Ishikawa (cell line): ENCODE measurements at regions not wholly inside any gene's neighbourhood (a gene's known extent, or its start where the extent isn't known, plus 50 kb on each side); places are given as distances from the start of the nearest gene placed in this dataset.

Experiments used
- CEBPB ChIP-seq: IDR thresholded peaks from 2 replicates; pipeline ENCODE4 v1.6.1; 2012
- CREB1 ChIP-seq: IDR thresholded peaks from 2 replicates; pipeline ENCODE4 v1.6.1; 2012; ENCODE audit warnings: low read depth
- EGR1 ChIP-seq: IDR thresholded peaks from 2 replicates; pipeline ENCODE4 v1.6.1; 2012
- EP300 ChIP-seq: IDR thresholded peaks from 2 replicates; pipeline ENCODE4 v1.6.1; 2012; ENCODE audit warnings: borderline replicate concordance
- FOXM1 ChIP-seq: IDR thresholded peaks from 2 replicates; pipeline ENCODE4 v1.6.1; 2012; ENCODE audit warnings: low read depth, borderline replicate concordance
- NFIC ChIP-seq: IDR thresholded peaks from 2 replicates; pipeline ENCODE4 v1.6.1; 2012
- RAD21 ChIP-seq: IDR thresholded peaks from 2 replicates; pipeline ENCODE4 v1.6.1; 2012; ENCODE audit warnings: low read depth
- TAF1 ChIP-seq: IDR thresholded peaks from 2 replicates; pipeline ENCODE4 v1.6.1; 2012; ENCODE audit warnings: low read depth, mild to moderate bottlenecking
- TCF12 ChIP-seq: IDR thresholded peaks from 2 replicates; pipeline ENCODE4 v1.6.1; 2012; ENCODE audit warnings: low read depth
- TEAD4 ChIP-seq: IDR thresholded peaks from 2 replicates; pipeline ENCODE4 v1.6.1; 2012
- YY1 ChIP-seq: IDR thresholded peaks from 2 replicates; pipeline ENCODE4 v1.6.1; 2012; ENCODE audit warnings: low read depth
- ZBTB7A ChIP-seq: IDR thresholded peaks from 2 replicates; pipeline ENCODE4 v1.6.1; 2012; ENCODE audit warnings: low read depth
- TF ChIP-seq, protein P1 (sequence below): IDR thresholded peaks from 2 replicates; pipeline ENCODE4 v1.6.1; 2012
- TF ChIP-seq, protein P2 (sequence below): IDR thresholded peaks from 2 replicates; pipeline ENCODE4 v1.6.1; 2012
- TF ChIP-seq, protein P3 (sequence below): IDR thresholded peaks from 2 replicates; pipeline ENCODE4 v1.6.1; 2012; ENCODE audit warnings: low read depth, mild to moderate bottlenecking

DNA sequence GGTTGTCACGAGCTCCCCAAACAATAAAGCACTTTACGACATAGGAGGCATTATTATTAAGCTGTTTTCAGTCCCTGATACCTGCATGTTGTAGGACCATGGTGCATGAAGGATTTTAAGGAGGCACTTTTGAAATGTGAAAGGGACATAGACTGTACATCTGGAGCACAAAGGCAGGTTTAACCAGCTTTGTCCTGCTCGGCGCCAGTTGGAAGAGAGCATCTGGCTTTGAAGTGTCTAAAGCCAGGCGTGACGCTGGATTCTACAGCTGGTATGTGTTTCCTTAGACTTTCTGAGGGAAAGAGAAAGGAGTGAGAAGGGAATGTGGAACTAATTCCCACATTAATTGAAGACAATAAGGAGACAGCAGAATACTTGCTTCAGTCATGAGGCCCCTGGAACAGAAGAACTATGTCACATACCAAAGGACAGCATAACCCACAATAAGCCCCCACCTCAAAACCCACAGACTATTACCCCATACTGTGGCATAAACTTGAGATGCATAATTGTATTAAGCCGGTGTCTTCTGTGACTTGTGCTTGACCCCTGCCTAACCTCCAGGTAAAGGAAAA, 381.0 kb upstream of the MEX3C start:
- TF ChIP-seq TEAD4 = no peak
- TF ChIP-seq, protein P1, sequence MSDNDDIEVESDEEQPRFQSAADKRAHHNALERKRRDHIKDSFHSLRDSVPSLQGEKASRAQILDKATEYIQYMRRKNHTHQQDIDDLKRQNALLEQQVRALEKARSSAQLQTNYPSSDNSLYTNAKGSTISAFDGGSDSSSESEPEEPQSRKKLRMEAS = no peak
- TF ChIP-seq RAD21 = no peak
- no peak for TF ChIP-seq FOXM1
- no peak for TF ChIP-seq NFIC

DNA sequence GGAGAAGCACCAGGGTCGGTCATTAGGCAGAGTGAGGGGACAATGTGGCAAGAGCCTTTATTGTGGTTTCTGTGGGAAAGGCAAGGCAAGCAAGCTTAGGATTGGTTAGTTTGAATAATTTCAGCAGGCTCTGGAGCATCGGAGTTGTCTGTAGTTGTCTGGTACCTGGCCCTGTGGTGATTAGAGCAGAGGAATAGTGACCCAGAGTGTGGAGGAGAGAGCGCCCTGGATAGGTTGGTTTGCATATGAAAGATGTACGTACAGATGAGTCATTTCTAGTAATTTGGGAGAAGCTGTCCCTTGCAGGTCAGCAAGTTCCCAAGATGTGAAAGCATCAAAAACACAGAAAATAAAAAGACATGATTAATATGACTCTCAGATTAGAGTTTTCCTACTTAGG, 383.1 kb upstream of the MEX3C start:
- TF ChIP-seq YY1 (no peak), CEBPB (no peak), TAF1 (no peak), CREB1 (no peak), ZBTB7A (no peak), FOXM1 (no peak), TEAD4 (no peak), RAD21 (no peak), EGR1 (no peak), EP300 (no peak), NFIC (no peak), TCF12 (no peak)
- TF ChIP-seq, protein P2, sequence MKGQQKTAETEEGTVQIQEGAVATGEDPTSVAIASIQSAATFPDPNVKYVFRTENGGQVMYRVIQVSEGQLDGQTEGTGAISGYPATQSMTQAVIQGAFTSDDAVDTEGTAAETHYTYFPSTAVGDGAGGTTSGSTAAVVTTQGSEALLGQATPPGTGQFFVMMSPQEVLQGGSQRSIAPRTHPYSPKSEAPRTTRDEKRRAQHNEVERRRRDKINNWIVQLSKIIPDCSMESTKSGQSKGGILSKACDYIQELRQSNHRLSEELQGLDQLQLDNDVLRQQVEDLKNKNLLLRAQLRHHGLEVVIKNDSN = no peak
- TF ChIP-seq, protein P3, sequence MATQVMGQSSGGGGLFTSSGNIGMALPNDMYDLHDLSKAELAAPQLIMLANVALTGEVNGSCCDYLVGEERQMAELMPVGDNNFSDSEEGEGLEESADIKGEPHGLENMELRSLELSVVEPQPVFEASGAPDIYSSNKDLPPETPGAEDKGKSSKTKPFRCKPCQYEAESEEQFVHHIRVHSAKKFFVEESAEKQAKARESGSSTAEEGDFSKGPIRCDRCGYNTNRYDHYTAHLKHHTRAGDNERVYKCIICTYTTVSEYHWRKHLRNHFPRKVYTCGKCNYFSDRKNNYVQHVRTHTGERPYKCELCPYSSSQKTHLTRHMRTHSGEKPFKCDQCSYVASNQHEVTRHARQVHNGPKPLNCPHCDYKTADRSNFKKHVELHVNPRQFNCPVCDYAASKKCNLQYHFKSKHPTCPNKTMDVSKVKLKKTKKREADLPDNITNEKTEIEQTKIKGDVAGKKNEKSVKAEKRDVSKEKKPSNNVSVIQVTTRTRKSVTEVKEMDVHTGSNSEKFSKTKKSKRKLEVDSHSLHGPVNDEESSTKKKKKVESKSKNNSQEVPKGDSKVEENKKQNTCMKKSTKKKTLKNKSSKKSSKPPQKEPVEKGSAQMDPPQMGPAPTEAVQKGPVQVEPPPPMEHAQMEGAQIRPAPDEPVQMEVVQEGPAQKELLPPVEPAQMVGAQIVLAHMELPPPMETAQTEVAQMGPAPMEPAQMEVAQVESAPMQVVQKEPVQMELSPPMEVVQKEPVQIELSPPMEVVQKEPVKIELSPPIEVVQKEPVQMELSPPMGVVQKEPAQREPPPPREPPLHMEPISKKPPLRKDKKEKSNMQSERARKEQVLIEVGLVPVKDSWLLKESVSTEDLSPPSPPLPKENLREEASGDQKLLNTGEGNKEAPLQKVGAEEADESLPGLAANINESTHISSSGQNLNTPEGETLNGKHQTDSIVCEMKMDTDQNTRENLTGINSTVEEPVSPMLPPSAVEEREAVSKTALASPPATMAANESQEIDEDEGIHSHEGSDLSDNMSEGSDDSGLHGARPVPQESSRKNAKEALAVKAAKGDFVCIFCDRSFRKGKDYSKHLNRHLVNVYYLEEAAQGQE = no peak
- TF ChIP-seq, protein P1 = no peak

DNA sequence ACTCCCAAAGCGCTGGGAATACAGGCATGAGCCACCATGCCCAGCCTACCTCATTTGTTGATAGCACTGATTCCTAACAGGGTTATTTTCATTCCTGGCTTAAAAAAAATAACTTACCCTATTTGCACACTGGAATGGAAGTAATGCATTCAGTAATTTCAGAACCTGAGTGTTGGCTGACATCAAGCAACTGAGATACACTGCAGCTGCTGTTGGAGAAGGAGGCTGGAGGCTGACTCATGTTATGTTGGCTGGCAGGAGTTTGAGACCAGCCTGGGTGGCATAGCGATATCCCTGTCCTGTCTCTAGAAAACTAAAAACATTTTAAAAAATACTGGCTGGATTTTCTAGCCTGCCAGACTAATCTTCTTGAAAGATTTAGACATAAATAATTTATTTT, 385.1 kb upstream of the MEX3C start:
- no peak for TF ChIP-seq RAD21
- TF ChIP-seq YY1 = no peak
- TF ChIP-seq, protein P2 = no peak
- TF ChIP-seq EGR1 = no peak
- TF ChIP-seq, protein P3 = no peak
- no peak for TF ChIP-seq EP300
- TF ChIP-seq CEBPB = no peak
- no peak for TF ChIP-seq FOXM1
- no peak for TF ChIP-seq CREB1
- TF ChIP-seq TCF12 = no peak
- TF ChIP-seq ZBTB7A = no peak
- no peak for TF ChIP-seq TEAD4
- TF ChIP-seq TAF1 = no peak
- TF ChIP-seq, protein P1 = no peak
- no peak for TF ChIP-seq NFIC

DNA sequence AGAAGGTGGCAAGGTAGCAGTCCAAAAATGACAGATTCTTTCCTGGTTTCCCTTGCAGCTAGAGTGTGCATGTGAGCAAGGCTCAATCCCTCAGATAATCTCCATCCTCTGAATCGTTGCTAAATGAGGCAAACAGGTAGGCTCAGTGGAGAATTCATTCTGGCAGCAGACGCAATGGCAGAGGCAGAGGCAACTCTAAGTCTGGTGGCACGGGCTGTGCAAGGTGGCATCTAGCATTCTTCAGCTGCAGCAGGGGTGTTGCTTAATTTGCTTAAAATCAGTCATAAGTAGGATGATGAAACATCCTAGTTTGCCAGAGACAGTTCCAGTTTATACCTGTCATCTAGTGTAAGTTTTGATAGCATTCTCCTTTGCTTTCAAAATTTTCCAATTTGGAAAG, 391.1 kb upstream of the MEX3C start:
- TF ChIP-seq, protein P1 = no peak
- no peak for TF ChIP-seq FOXM1
- no peak for TF ChIP-seq NFIC
- no peak for TF ChIP-seq TEAD4
- TF ChIP-seq TCF12 = no peak
- TF ChIP-seq RAD21 = no peak
- TF ChIP-seq, protein P2 = no peak
- TF ChIP-seq CEBPB = no peak
- TF ChIP-seq EP300 = no peak
- no peak for TF ChIP-seq TAF1
- TF ChIP-seq EGR1 = no peak
- TF ChIP-seq, protein P3 = no peak
- TF ChIP-seq CREB1 = no peak
- no peak for TF ChIP-seq YY1
- no peak for TF ChIP-seq ZBTB7A
